ENCODE measurements at regions not wholly inside any gene's neighbourhood (a gene's known extent, or its start where the extent isn't known, plus 50 kb on each side); places are given as distances from the start of the nearest gene placed in this dataset.

GRCh38 chr2:125643585-125643984 is 1012.4 kb upstream of the GYPC start:
- TF ChIP-seq CTCF (IDR thresholded peaks at IDR 0.05; ENCODE audit: low read depth, low read length) = no peak
- no peaks in the 10 kb centered on the region for H3K27me3 ChIP-seq (ENCODE audit: control insufficient read depth, insufficient read depth, low read length)
- ChIA-PET CTCF (no interaction called here), POLR2A (no interaction called here)
- H3K27ac ChIP-seq (ENCODE audit: low read depth, low read length) = no peak overlapping the region
- no peaks in the 10 kb centered on the region for H3K9me3 ChIP-seq (ENCODE audit: control insufficient read depth, insufficient read depth, low read length)
- H3K4me3 ChIP-seq (ENCODE audit: low read depth, low read length) = no peak overlapping the region
- DNase-seq (ENCODE audit: low read depth, low spot score) = no peak

GRCh38 chr2:125644257-125644656 is 1011.7 kb upstream of the GYPC start:
- no peak for TF ChIP-seq CTCF (IDR thresholded peaks at IDR 0.05; ENCODE audit: low read depth, low read length)
- ChIA-PET CTCF (no interaction called here), POLR2A (no interaction called here)
- Histone ChIP-seq H3K4me3 (ENCODE audit: low read depth, low read length) (no peak overlapping the region), H3K27me3 (ENCODE audit: control insufficient read depth, insufficient read depth, low read length) (no peaks in the 10 kb centered on the region), H3K27ac (ENCODE audit: low read depth, low read length) (no peak overlapping the region), H3K9me3 (ENCODE audit: control insufficient read depth, insufficient read depth, low read length) (no peaks in the 10 kb centered on the region)
- DNase-seq (ENCODE audit: low read depth, low spot score) = no peak

GRCh38 chr2:125652280-125652679 is 1003.7 kb upstream of the GYPC start:
- Histone ChIP-seq H3K9me3 (ENCODE audit: control insufficient read depth, insufficient read depth, low read length) (peaks cover 19% of the 10 kb centered on the region), H3K27ac (ENCODE audit: low read depth, low read length) (no peak overlapping the region), H3K4me3 (ENCODE audit: low read depth, low read length) (no peak overlapping the region), H3K27me3 (ENCODE audit: control insufficient read depth, insufficient read depth, low read length) (no peaks in the 10 kb centered on the region)
- ChIA-PET CTCF (no interaction called here), POLR2A (no interaction called here)
- no peak for DNase-seq (ENCODE audit: low read depth, low spot score)
- no peak for TF ChIP-seq CTCF (IDR thresholded peaks at IDR 0.05; ENCODE audit: low read depth, low read length)

GRCh38 chr2:125654226-125654625 is 1001.7 kb upstream of the GYPC start:
- no peak for TF ChIP-seq CTCF (IDR thresholded peaks at IDR 0.05; ENCODE audit: low read depth, low read length)
- POLR2A ChIA-PET = no interaction called here
- Histone ChIP-seq H3K27me3 (ENCODE audit: control insufficient read depth, insufficient read depth, low read length) (no peaks in the 10 kb centered on the region), H3K27ac (ENCODE audit: low read depth, low read length) (no peak overlapping the region), H3K9me3 (ENCODE audit: control insufficient read depth, insufficient read depth, low read length) (peaks cover 20% of the 10 kb centered on the region), H3K4me3 (ENCODE audit: low read depth, low read length) (no peak overlapping the region)
- DNase-seq (ENCODE audit: low read depth, low spot score) = no peak
- CTCF ChIA-PET = no interaction called here

- ChIA-PET CTCF (no interaction called here), POLR2A (no interaction called here)
- H3K27ac ChIP-seq (ENCODE audit: low read depth, low read length) = no peak overlapping the region
- DNase-seq (ENCODE audit: low read depth, low spot score) = no peak
- H3K4me3 ChIP-seq (ENCODE audit: low read depth, low read length) = no peak overlapping the region
- H3K9me3 ChIP-seq (ENCODE audit: control insufficient read depth, insufficient read depth, low read length) = peaks cover 30% of the 10 kb centered on the region
- TF ChIP-seq CTCF (IDR thresholded peaks at IDR 0.05; ENCODE audit: low read depth, low read length) = no peak
- no peaks in the 10 kb centered on the region for H3K27me3 ChIP-seq (ENCODE audit: control insufficient read depth, insufficient read depth, low read length)
Measured at GRCh38 chr2:125656190-125656589, 999.8 kb upstream of the GYPC start.
